Peyer's patch (tissue), 4 donors: ENCODE measurements at regions not wholly inside any gene's neighbourhood (a gene's known extent, or its start where the extent isn't known, plus 50 kb on each side); places are given as distances from the start of the nearest gene placed in this dataset.

Experiments used
- CTCF ChIP-seq, 6 experiments: fragments of 450-650 bp in 4 of 6; fragments of 200-600 bp in 2 of 6; sonication (generic) in 1 of 6; IDR thresholded peaks; one replicate each; pipeline ENCODE4 v1.5.1; 2017 to 2019; ENCODE audit warnings: antibody characterized with exemption in 6 of 6, mild to moderate bottlenecking in 3 of 6, moderate library complexity in 1 of 6
- POLR2A ChIP-seq, 2 donors: fragments of 450-650 bp; IDR thresholded peaks; one replicate each; pipeline ENCODE4 v1.5.1; 2017; ENCODE audit warnings: antibody characterized with exemption in 2 of 2, mild to moderate bottlenecking in 2 of 2, moderate library complexity in 2 of 2

- TF ChIP-seq CTCF (IDR thresholded peaks at IDR 0.05) (no peak), POLR2A (IDR thresholded peaks at IDR 0.05) (no peak)
These were observed 292.9 kb upstream of the MSX2 start for GRCh38 chr5:174431504-174431903.
